ENCODE measurements at regions not wholly inside any gene's neighbourhood (a gene's known extent, or its start where the extent isn't known, plus 50 kb on each side); places are given as distances from the start of the nearest gene placed in this dataset.

GRCh38 chr13:50158385-50159165, 143.3 kb downstream of the KCNRG start:
- no peak for TF ChIP-seq EZH2 (IDR thresholded peaks at IDR 0.05; ENCODE audit: borderline replicate concordance, low read length)
- no peak for TF ChIP-seq CTCF (IDR thresholded peaks at IDR 0.05; ENCODE audit: low read length)
- Histone ChIP-seq H3K4me1 (ENCODE audit: insufficient read depth, low read length, severe bottlenecking) (peaks cover 23% of the 10 kb centered on the region), H3K27ac (ENCODE audit: low read depth, low read length, poor library complexity, severe bottlenecking) (no peak overlapping the region)

GRCh38 chr13:50159607-50160006, 144.4 kb downstream of the KCNRG start:
- Histone ChIP-seq H3K4me1 (ENCODE audit: insufficient read depth, low read length, severe bottlenecking) (peaks cover 19% of the 10 kb centered on the region), H2AFZ (ENCODE audit: low read length) (no peak overlapping the region), H3K9me2 (ENCODE audit: low read depth, low read length) (no peaks in the 10 kb centered on the region), H3K4me3 (ENCODE audit: low read depth, low read length, poor library complexity, severe bottlenecking) (no peak overlapping the region), H3K36me3 (ENCODE audit: insufficient read depth, low read length) (no peaks in the 10 kb centered on the region), H3K79me2 (ENCODE audit: insufficient read depth, low read length) (no peaks in the 10 kb centered on the region), H3F3A (ENCODE audit: insufficient read depth, low read length) (no peaks in the 10 kb centered on the region; the same call in 1 of the 2 replicates), H3K27ac (ENCODE audit: low read depth, low read length, poor library complexity, severe bottlenecking) (no peak overlapping the region), H3K27me3 (ENCODE audit: insufficient read depth, low read length) (no peaks in the 10 kb centered on the region), H3K4me2 (ENCODE audit: low read length) (no peak overlapping the region), H3K9me3 (ENCODE audit: low read length) (no peaks in the 10 kb centered on the region), H4K20me1 (ENCODE audit: insufficient read depth, low read length) (no peaks in the 10 kb centered on the region), H3K9ac (ENCODE audit: low read length) (no peak overlapping the region)
- TF ChIP-seq EZH2 (IDR thresholded peaks at IDR 0.05; ENCODE audit: borderline replicate concordance, low read length): no peak
- TF ChIP-seq CTCF (IDR thresholded peaks at IDR 0.05; ENCODE audit: low read length): no peak

More at GRCh38 chr13:50158385-50159165, 143.3 kb downstream of the KCNRG start:
- H3K4me3 ChIP-seq (ENCODE audit: low read depth, low read length, poor library complexity, severe bottlenecking): no peak overlapping the region
- H3K27me3 ChIP-seq (ENCODE audit: insufficient read depth, low read length): no peaks in the 10 kb centered on the region
- H2AFZ ChIP-seq (ENCODE audit: low read length): 0 out of 2 replicates have a peak overlapping the region, but pooled peaks have one; percentile 15
- H3K9ac ChIP-seq (ENCODE audit: low read length): no peak overlapping the region
- no peaks in the 10 kb centered on the region for H3K36me3 ChIP-seq (ENCODE audit: insufficient read depth, low read length)
- H3K79me2 ChIP-seq (ENCODE audit: insufficient read depth, low read length): no peaks in the 10 kb centered on the region
- no peak overlapping the region for H3K4me2 ChIP-seq (ENCODE audit: low read length)
- H3K9me3 ChIP-seq (ENCODE audit: low read length): no peaks in the 10 kb centered on the region
- no peaks in the 10 kb centered on the region for H3K9me2 ChIP-seq (ENCODE audit: low read depth, low read length)
- no peaks in the 10 kb centered on the region for H4K20me1 ChIP-seq (ENCODE audit: insufficient read depth, low read length)
- no peaks in the 10 kb centered on the region; the same call in 1 of the 2 replicates for H3F3A ChIP-seq (ENCODE audit: insufficient read depth, low read length)

GRCh38 chr13:50161052-50161451, 145.8 kb downstream of the KCNRG start:
- no peak overlapping the region for H3K27ac ChIP-seq (ENCODE audit: low read depth, low read length, poor library complexity, severe bottlenecking)
- no peaks in the 10 kb centered on the region for H3K9me3 ChIP-seq (ENCODE audit: low read length)
- no peaks in the 10 kb centered on the region for H4K20me1 ChIP-seq (ENCODE audit: insufficient read depth, low read length)
- H3K4me3 ChIP-seq (ENCODE audit: low read depth, low read length, poor library complexity, severe bottlenecking): no peak overlapping the region
- H3K79me2 ChIP-seq (ENCODE audit: insufficient read depth, low read length): no peaks in the 10 kb centered on the region
- H3K4me2 ChIP-seq (ENCODE audit: low read length): no peak overlapping the region
- no peaks in the 10 kb centered on the region for H3K9me2 ChIP-seq (ENCODE audit: low read depth, low read length)
- H3K27me3 ChIP-seq (ENCODE audit: insufficient read depth, low read length): no peaks in the 10 kb centered on the region
- no peak overlapping the region for H2AFZ ChIP-seq (ENCODE audit: low read length)
- peaks cover 19% of the 10 kb centered on the region for H3K4me1 ChIP-seq (ENCODE audit: insufficient read depth, low read length, severe bottlenecking)
- no peaks in the 10 kb centered on the region for H3K36me3 ChIP-seq (ENCODE audit: insufficient read depth, low read length)
- TF ChIP-seq CTCF (IDR thresholded peaks at IDR 0.05; ENCODE audit: low read length) (no peak), EZH2 (IDR thresholded peaks at IDR 0.05; ENCODE audit: borderline replicate concordance, low read length) (no peak)
- no peak overlapping the region for H3K9ac ChIP-seq (ENCODE audit: low read length)
- H3F3A ChIP-seq (ENCODE audit: insufficient read depth, low read length): no peaks in the 10 kb centered on the region; the same call in 1 of the 2 replicates

Data from OCI-LY1 (cell line).